Middle frontal gyrus (tissue), 1 donor: ENCODE measurements at regions not wholly inside any gene's neighbourhood (a gene's known extent, or its start where the extent isn't known, plus 50 kb on each side); places are given as distances from the start of the nearest gene placed in this dataset.
"Not testable (repeated sequence)": the region's sequence is repeated elsewhere in the genome, so short reads cannot be mapped to it uniquely, and the experiment has no call there.

Experiments
- DNase-seq: peaks from one replicate; pipeline ENCODE4 v3.0.0-alpha.2; 2015; ENCODE audit warnings: low spot score; ENCODE audit errors: extremely low spot score

- DNase-seq: no peak
These were observed 189.1 kb upstream of the PARD3B start for GRCh38 chr2:204356151-204356641.

GRCh38 chr2:204357286-204357685 is 188.0 kb upstream of the PARD3B start:
- DNase-seq: no peak

- DNase-seq: no peak
These were observed 186.2 kb upstream of the PARD3B start for GRCh38 chr2:204359076-204359475.

- DNase-seq: no peak
These were observed 184.9 kb upstream of the PARD3B start for GRCh38 chr2:204360218-204361007.

GRCh38 chr2:204361738-204362137 is 183.5 kb upstream of the PARD3B start:
- DNase-seq: no peak

- DNase-seq: no peak
These were observed 182.7 kb upstream of the PARD3B start for GRCh38 chr2:204362581-204362980.

GRCh38 chr2:204363513-204363912 is 181.8 kb upstream of the PARD3B start:
- no peak for DNase-seq

GRCh38 chr2:204364860-204365535 is 180.3 kb upstream of the PARD3B start:
- DNase-seq: no peak

- DNase-seq: no peak
These were observed 179.5 kb upstream of the PARD3B start for GRCh38 chr2:204365811-204366210.

GRCh38 chr2:204367466-204367865 is 177.8 kb upstream of the PARD3B start:
- no peak for DNase-seq

GRCh38 chr2:204370172-204370718 is 175.0 kb upstream of the PARD3B start:
- DNase-seq: no peak

- no peak for DNase-seq
These were observed 171.3 kb upstream of the PARD3B start for GRCh38 chr2:204373942-204374341.

- DNase-seq: no peak
These were observed 165.0 kb upstream of the PARD3B start for GRCh38 chr2:204380141-204380881.

GRCh38 chr2:204386668-204387067 is 158.6 kb upstream of the PARD3B start:
- DNase-seq: no peak

- DNase-seq: no peak
These were observed 156.2 kb upstream of the PARD3B start for GRCh38 chr2:204389120-204389519.

GRCh38 chr2:204389856-204390255 is 155.4 kb upstream of the PARD3B start:
- DNase-seq: no peak

- no peak for DNase-seq
These were observed 149.7 kb upstream of the PARD3B start for GRCh38 chr2:204395539-204395938.

- no peak for DNase-seq
These were observed 144.2 kb upstream of the PARD3B start for GRCh38 chr2:204401114-204401513.

GRCh38 chr2:204407204-204408014 is 137.9 kb upstream of the PARD3B start:
- DNase-seq: no peak

- not testable (repeated sequence) for DNase-seq
These were observed 132.5 kb upstream of the PARD3B start for GRCh38 chr2:204412782-204413181.
